ENCODE measurements at regions not wholly inside any gene's neighbourhood (a gene's known extent, or its start where the extent isn't known, plus 50 kb on each side); places are given as distances from the start of the nearest gene placed in this dataset.

DNA sequence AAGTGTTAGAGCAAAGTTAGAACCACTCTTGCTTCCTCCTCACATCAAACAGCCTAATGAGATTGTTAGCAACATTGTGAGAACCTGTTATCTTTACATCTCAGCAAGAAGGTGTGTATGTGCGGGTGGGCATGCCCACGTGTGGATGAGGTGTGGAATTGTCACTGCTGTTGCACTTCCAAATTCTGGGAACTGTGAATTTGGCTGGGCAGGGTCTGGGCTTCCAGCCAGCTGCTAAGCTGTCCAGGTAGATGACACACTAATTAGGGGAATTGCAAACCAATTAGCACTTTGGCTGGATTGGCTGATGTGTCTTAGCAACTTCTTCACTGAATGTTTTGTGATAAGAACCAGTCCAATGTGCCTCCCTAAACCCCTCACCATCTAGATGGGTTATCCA lies 848.2 kb downstream of the DHX35 start:
- no peak for DNase-seq (ENCODE audit: low spot score)
- in situ Hi-C loops (cut with MboI; ENCODE audit: low sequenced_read_pairs, unreplicated experiment) = no loop called here
- no peak for TF ChIP-seq CTCF (IDR thresholded peaks at IDR 0.05; ENCODE audit: borderline replicate concordance, control extremely low read depth, extremely low read depth, insufficient read depth, missing control alignments)

DNA sequence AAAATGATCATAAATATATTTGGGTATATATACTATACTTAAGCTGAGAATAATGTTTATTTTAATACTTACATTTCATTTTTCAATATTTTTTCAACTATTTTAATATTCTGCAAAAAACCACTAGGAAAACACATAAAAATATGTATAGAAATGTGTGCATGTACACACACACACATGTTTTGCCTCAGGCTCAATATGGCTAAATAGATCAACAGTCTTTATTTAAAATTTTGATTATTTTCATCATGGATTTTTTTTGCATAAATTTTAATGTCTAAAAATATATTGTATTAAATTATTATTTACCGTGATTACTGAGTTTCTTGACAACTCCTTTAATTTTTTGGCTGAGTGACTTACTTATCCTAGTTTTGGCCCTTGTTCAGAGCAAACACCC lies 846.5 kb downstream of the DHX35 start:
- no peak for DNase-seq (ENCODE audit: low spot score)
- no peak for TF ChIP-seq CTCF (IDR thresholded peaks at IDR 0.05; ENCODE audit: borderline replicate concordance, control extremely low read depth, extremely low read depth, insufficient read depth, missing control alignments)
- in situ Hi-C loops (cut with MboI; ENCODE audit: low sequenced_read_pairs, unreplicated experiment) = no loop called here

- no peak for TF ChIP-seq CTCF (IDR thresholded peaks at IDR 0.05; ENCODE audit: borderline replicate concordance, control extremely low read depth, extremely low read depth, insufficient read depth, missing control alignments)
- in situ Hi-C loops (cut with MboI; ENCODE audit: low sequenced_read_pairs, unreplicated experiment) = no loop called here
- peak; percentile 9 for DNase-seq (ENCODE audit: low spot score)
These were observed 838.4 kb downstream of the DHX35 start for GRCh38 chr20:39800548-39800947.

DNA sequence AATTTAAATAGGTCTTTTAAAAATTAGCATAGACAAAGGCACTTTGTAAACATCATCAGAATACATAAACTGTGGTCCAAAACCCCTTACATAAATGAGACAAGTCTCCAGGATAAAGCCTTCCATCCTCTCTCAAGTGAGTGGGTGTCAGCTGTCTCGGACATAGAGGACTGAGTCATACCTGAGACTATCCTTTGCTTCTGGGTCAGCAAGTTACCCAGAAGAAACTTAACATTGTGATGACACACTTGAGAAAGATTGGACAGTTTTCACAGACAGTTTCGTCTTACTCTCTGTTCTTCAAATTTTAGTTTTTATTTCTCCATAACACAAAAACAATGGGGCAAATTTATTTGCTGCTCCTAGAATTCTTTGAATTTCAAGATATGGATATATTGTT lies 838.0 kb downstream of the DHX35 start:
- TF ChIP-seq CTCF (IDR thresholded peaks at IDR 0.05; ENCODE audit: borderline replicate concordance, control extremely low read depth, extremely low read depth, insufficient read depth, missing control alignments) = no peak
- in situ Hi-C loops (cut with MboI; ENCODE audit: low sequenced_read_pairs, unreplicated experiment) = no loop called here
- peak; percentile 29 for DNase-seq (ENCODE audit: low spot score)

DNA sequence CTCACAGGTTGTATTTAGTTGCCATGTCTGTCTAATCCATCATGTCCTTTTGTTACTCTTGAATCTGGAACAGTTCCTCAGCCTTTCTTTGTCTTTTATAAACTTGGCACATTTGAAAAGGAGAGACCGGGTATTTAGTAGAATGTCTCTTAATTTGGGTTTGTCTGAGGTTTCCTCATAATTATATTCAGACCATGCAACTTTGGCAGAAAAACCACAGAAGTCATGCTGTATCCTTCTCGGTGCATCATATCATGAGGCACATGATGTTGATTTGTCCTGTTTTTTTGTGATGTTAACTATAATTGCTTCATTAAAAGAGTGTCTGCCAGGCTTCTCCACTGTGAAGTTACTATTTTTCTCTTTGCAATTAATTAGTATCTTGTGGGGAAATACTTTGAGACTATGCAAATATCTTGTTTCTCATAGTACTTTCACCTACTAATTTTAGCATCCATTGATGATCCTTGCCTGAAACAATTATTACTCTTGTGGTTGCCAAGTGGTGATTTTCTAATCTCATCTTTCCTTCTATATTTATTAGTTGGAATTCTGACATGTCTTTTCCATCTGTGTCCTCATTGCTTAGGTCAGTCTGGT lies 837.3 kb downstream of the DHX35 start:
- no peak for DNase-seq (ENCODE audit: low spot score)
- TF ChIP-seq CTCF (IDR thresholded peaks at IDR 0.05; ENCODE audit: borderline replicate concordance, control extremely low read depth, extremely low read depth, insufficient read depth, missing control alignments) = no peak
- in situ Hi-C loops (cut with MboI; ENCODE audit: low sequenced_read_pairs, unreplicated experiment) = no loop called here

DNA sequence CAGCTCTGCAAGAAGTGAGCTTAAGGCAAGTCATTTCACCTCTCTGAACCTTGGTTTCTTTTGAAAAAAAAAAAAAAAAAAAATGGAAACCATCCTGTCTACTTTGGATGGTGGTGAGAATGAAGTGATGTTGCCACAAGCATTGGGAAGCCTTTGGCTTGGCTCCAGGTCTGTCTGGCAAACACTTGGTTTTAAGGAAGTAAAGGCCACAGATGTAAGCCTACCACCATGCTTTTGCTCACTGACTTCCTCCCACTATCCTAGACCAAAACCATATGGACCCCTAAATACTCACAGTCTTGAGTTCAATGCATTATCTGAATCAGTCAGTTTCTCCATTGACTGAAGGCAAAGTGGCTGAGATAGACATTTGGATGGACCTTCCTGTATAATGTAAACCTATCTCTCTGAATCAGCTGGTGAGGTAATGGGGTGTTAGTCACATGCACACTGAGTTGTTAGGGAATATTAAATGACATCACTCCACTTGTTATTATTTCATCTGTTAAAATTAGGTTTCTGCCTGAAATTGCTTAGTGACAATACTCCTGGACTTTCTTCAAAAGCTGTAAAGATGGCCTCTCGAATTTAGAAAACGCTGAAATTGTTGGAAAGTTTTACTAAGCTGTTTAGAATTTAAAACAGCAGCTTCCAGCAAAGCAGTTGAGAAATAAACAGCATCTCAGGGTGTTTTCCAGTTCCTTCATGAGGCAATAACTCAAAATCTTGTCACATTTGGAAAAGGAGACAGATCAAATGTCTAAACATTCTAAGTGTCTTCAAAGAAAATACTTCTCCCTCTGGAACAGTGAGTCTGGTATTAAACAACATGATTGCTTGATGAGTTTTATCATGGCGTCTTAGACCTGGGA lies 833.5 kb downstream of the DHX35 start:
- DNase-seq (ENCODE audit: low spot score) = no peak
- no peak for TF ChIP-seq CTCF (IDR thresholded peaks at IDR 0.05; ENCODE audit: borderline replicate concordance, control extremely low read depth, extremely low read depth, insufficient read depth, missing control alignments)
- in situ Hi-C loops (cut with MboI; ENCODE audit: low sequenced_read_pairs, unreplicated experiment) = no loop called here
